Muscle of leg (tissue), 3 donors: ENCODE measurements at regions not wholly inside any gene's neighbourhood (a gene's known extent, or its start where the extent isn't known, plus 50 kb on each side); places are given as distances from the start of the nearest gene placed in this dataset.
A peak's percentile ranks its signal among the peaks of the same experiment; 100 is the strongest.

Source experiments
- DNase-seq: peaks from one replicate; pipeline ENCODE4 v3.0.0; 2013
- H3K27ac ChIP-seq: one replicate; pipeline ENCODE4 v1.5.1; 2013; ENCODE audit warnings: mild to moderate bottlenecking, low read length, control low read depth
- H3K27me3 ChIP-seq: one replicate; pipeline ENCODE4 v1.6.1; 2013; ENCODE audit warnings: low read length; ENCODE audit not compliant: control insufficient read depth, insufficient read depth
- H3K36me3 ChIP-seq: one replicate; pipeline ENCODE4 v1.6.1; 2013; ENCODE audit warnings: low read length; ENCODE audit not compliant: control insufficient read depth, insufficient read depth
- H3K4me1 ChIP-seq: one replicate; pipeline ENCODE4 v1.6.1; 2013; ENCODE audit warnings: low read length; ENCODE audit not compliant: control insufficient read depth, insufficient read depth
- H3K4me3 ChIP-seq: one replicate; pipeline ENCODE4 v1.5.1; 2013; ENCODE audit warnings: low read length, control low read depth
- H3K9me3 ChIP-seq: replicated peaks from 2 replicates; pipeline ENCODE4 v1.6.1; 2013; ENCODE audit warnings: low read depth, low read length; ENCODE audit not compliant: control insufficient read depth
- WGBS: methylation state at CpG from one replicate; pipeline ENCODE4 v1.1.5; 2013; ENCODE audit warnings: missing lambda C conversion rate; ENCODE audit not compliant: insufficient coverage; 5-methylcytosine and 5-hydroxymethylcytosine counted together

GRCh38 chrX:17292111-17292527, 82.9 kb upstream of the NHS start:
- H3K4me1 ChIP-seq, result no peaks in the 10 kb centered on the region
- peak; percentile 84 for DNase-seq
- H3K9me3 ChIP-seq, result no peaks in the 10 kb centered on the region
- H3K4me3 ChIP-seq, result no peak overlapping the region
- H3K36me3 ChIP-seq, result no peaks in the 10 kb centered on the region
- H3K27ac ChIP-seq, result no peak overlapping the region
- WGBS, result 14% methylated on average over 2 of the region's 4 CpGs
- H3K27me3 ChIP-seq, result peaks cover 32% of the 10 kb centered on the region

- no CpG with 5 or more reads among the region's 1 CpG for WGBS
- Histone ChIP-seq H3K4me3 (no peak overlapping the region), H3K4me1 (no peaks in the 10 kb centered on the region), H3K27ac (no peak overlapping the region), H3K36me3 (no peaks in the 10 kb centered on the region), H3K27me3 (peaks cover 27% of the 10 kb centered on the region), H3K9me3 (no peaks in the 10 kb centered on the region)
- no peak for DNase-seq
These were observed 80.4 kb upstream of the NHS start for GRCh38 chrX:17294561-17294960.

- Histone ChIP-seq H3K36me3 (no peaks in the 10 kb centered on the region), H3K27ac (no peak overlapping the region), H3K4me1 (no peaks in the 10 kb centered on the region), H3K9me3 (no peaks in the 10 kb centered on the region), H3K27me3 (peaks cover 20% of the 10 kb centered on the region), H3K4me3 (no peak overlapping the region)
- DNase-seq, result no peak
- no CpG with 5 or more reads among the region's 1 CpG for WGBS
These were observed 79.2 kb upstream of the NHS start for GRCh38 chrX:17295791-17296190.

- H3K27ac ChIP-seq, result no peak overlapping the region
- no peak for DNase-seq
- peaks cover 9% of the 10 kb centered on the region for H3K27me3 ChIP-seq
- H3K4me1 ChIP-seq, result no peaks in the 10 kb centered on the region
- H3K9me3 ChIP-seq, result no peaks in the 10 kb centered on the region
- H3K36me3 ChIP-seq, result no peaks in the 10 kb centered on the region
- WGBS, result no CpG with 5 or more reads among the region's 1 CpG
- no peak overlapping the region for H3K4me3 ChIP-seq
These were observed 76.4 kb upstream of the NHS start for GRCh38 chrX:17298564-17298963.

- Histone ChIP-seq H3K27me3 (peaks cover 9% of the 10 kb centered on the region), H3K36me3 (no peaks in the 10 kb centered on the region), H3K9me3 (no peaks in the 10 kb centered on the region), H3K4me3 (no peak overlapping the region), H3K27ac (no peak overlapping the region), H3K4me1 (no peaks in the 10 kb centered on the region)
- no CpG with 5 or more reads among the region's 5 CpGs for WGBS
- peak; percentile 66 for DNase-seq
These were observed 75.8 kb upstream of the NHS start for GRCh38 chrX:17299206-17299605.

GRCh38 chrX:17323397-17323796, 51.6 kb upstream of the NHS start:
- no peak overlapping the region for H3K4me3 ChIP-seq
- peaks cover 10% of the 10 kb centered on the region for H3K27me3 ChIP-seq
- no peaks in the 10 kb centered on the region for H3K36me3 ChIP-seq
- DNase-seq, result no peak
- 86% methylated on average over 1 of the region's 4 CpGs for WGBS
- H3K9me3 ChIP-seq, result no peaks in the 10 kb centered on the region
- H3K4me1 ChIP-seq, result no peaks in the 10 kb centered on the region
- H3K27ac ChIP-seq, result no peak overlapping the region
